ENCODE measurements at regions not wholly inside any gene's neighbourhood (a gene's known extent, or its start where the extent isn't known, plus 50 kb on each side); places are given as distances from the start of the nearest gene placed in this dataset.

DNA sequence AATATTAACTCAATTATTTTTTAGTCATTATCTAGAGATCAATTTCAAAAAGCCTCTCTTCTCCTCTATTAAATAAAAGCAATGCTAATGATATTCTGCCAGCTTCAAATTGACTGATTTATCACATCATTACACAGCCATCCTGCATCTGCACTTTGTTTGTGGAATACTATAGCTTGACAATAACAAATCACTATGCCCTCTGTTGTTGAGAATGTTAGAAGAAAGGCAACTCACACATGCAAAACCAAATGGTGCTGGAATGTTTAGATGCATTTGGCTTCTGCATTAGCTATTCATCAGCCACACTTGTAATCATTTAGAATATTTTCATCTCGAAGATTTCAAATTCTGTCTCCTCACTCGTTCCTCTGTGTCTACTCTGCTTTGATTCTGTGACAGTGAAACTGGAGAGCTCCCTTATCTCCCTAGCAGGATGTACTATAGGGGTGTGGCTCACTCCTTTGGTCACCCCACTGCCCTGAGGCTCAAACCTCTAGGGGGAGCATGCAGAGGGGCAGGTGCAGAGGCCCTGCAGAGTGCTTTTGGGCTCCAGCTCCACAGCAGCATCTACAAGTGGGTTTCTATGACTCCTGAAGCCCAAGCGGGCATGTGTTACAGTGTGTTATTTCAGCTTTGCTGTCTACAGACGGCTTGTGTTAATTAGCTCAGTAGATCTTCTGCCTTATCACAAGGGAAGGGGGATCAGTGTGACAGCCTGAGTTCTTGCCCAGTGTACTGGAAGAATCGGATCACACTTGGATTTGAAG lies 454.1 kb upstream of the BCHE start:
- TF ChIP-seq, protein P1, sequence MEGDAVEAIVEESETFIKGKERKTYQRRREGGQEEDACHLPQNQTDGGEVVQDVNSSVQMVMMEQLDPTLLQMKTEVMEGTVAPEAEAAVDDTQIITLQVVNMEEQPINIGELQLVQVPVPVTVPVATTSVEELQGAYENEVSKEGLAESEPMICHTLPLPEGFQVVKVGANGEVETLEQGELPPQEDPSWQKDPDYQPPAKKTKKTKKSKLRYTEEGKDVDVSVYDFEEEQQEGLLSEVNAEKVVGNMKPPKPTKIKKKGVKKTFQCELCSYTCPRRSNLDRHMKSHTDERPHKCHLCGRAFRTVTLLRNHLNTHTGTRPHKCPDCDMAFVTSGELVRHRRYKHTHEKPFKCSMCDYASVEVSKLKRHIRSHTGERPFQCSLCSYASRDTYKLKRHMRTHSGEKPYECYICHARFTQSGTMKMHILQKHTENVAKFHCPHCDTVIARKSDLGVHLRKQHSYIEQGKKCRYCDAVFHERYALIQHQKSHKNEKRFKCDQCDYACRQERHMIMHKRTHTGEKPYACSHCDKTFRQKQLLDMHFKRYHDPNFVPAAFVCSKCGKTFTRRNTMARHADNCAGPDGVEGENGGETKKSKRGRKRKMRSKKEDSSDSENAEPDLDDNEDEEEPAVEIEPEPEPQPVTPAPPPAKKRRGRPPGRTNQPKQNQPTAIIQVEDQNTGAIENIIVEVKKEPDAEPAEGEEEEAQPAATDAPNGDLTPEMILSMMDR (conservative IDR thresholded peaks at IDR 0.05; ENCODE audit: low read depth): no peak
- POLR2A ChIA-PET (ENCODE audit: low non-redundant PET): no interaction called here
- CTCF ChIA-PET: interaction anchor here (0.5 kb wide), 1 partner anchor 86 kb away, joined by 5 read pairs; no protein-coding TSS in a partner anchor
- H3K27ac ChIP-seq: no peak overlapping the region
- no peak for DNase-seq (ENCODE audit: low spot score)

DNA sequence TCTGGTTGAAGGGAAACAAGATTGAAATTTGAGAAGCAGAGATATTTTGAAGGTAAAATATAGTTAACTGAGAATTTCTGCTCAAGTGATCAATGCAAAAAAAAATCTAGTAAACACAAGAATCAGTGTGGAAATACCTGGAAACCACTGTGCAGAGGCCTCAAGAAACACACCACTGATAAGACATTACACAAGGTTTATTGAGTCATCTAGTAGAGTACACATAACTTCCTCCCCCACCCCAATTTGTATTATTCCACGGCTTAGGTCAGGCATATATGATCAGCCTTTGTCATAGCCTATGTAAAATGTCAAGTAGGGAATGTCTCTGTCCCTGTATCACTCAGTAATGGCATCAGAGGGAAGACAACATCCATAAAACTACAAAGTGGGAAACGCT lies 447.8 kb upstream of the BCHE start:
- TF ChIP-seq, protein P1 (conservative IDR thresholded peaks at IDR 0.05; ENCODE audit: low read depth): no peak
- DNase-seq (ENCODE audit: low spot score): peak; percentile 26
- H3K27ac ChIP-seq: no peak overlapping the region
- ChIA-PET CTCF (interaction anchor here (0.7 kb wide), 1 partner anchor 77 kb away, joined by 3 read pairs; no protein-coding TSS in a partner anchor), POLR2A (ENCODE audit: low non-redundant PET) (no interaction called here)

DNA sequence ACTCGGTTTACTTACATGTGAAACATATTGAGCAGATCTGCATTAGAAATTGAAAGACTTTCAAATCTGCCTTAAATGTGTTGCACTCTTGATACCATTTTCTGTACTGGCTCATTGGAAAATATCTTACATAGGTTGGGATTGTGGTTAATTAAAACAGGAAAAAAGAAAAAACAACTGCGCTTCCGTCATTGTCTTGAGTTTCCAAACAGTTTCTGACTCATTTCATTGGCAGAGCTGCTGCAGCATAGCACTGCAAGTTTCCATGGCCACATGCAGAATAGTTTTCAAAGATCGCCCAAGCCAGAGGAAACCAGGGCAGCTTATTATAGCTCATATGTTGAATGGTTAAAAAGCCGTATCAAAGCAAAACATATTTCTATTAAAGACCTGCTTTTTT lies 446.6 kb upstream of the BCHE start:
- H3K27ac ChIP-seq: no peak overlapping the region
- TF ChIP-seq, protein P1 (conservative IDR thresholded peaks at IDR 0.05; ENCODE audit: low read depth): no peak
- peak; percentile 12 for DNase-seq (ENCODE audit: low spot score)
- CTCF ChIA-PET: interaction anchor here (0.5 to 0.6 kb wide), 2 partner anchors 268 to 1415 kb away, joined by 3 to 4 read pairs; no protein-coding TSS in a partner anchor
- POLR2A ChIA-PET (ENCODE audit: low non-redundant PET): no interaction called here

DNA sequence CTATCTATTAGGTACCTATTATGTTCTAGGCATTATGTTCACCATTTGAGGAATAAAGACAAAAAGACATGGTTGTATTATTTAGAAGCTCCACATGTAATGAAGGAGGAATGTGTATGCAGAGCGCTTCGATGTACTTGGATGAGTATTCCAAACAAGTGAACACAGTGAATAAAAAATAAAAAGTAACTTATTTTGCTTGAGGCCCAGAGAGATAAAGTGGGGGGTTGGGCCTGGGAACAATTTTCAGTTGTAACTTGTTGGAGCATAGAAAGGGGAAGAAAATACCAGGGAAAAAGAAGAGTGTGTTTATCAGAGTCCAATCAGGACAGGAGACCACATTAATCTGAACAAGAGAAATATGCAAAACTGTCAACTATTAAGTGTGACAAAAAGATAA lies 445.7 kb upstream of the BCHE start:
- no peak overlapping the region for H3K27ac ChIP-seq
- ChIA-PET CTCF (no interaction called here), POLR2A (ENCODE audit: low non-redundant PET) (no interaction called here)
- TF ChIP-seq, protein P1 (conservative IDR thresholded peaks at IDR 0.05; ENCODE audit: low read depth): no peak
- no peak for DNase-seq (ENCODE audit: low spot score)

DNA sequence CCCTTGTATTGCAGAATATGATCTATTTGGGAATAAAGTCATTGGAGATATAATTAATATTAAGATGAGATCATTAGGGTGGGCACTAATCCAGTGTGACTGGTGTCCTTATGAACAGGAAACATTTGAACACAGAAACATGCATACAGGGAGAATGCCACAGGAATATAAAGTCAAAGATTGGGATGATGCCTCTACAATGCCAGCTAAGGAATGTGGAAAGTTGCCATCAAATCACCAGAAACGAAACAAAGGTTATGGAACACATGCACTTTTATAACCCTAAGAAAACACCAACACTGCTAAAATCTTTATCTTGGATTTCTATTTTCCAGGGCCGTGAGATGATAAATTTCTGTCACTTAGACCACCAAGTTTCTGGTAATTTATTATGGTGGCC lies 442.4 kb upstream of the BCHE start:
- POLR2A ChIA-PET (ENCODE audit: low non-redundant PET): no interaction called here
- TF ChIP-seq, protein P1 (conservative IDR thresholded peaks at IDR 0.05; ENCODE audit: low read depth): no peak
- CTCF ChIA-PET: no interaction called here
- no peak for DNase-seq (ENCODE audit: low spot score)
- H3K27ac ChIP-seq: no peak overlapping the region

DNA sequence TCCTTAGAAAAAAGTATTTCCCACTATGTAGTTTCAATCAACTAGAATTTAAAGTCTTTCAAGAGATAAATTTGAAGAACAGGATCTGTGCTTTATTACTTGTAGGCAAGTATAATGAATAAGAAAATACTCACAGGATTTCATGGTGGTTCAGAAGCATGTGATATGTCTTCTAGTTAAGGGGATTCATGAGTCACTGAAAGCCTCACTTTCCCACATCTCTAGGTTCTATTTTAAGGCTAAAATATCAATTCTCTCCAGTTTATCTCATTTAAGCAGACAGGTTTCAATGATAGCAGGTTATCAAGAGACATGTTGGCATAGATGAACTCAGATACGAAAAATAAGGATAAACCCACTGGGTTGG lies 437.8 kb upstream of the BCHE start:
- DNase-seq (ENCODE audit: low spot score): no peak
- ChIA-PET CTCF (no interaction called here), POLR2A (ENCODE audit: low non-redundant PET) (no interaction called here)
- no peak overlapping the region for H3K27ac ChIP-seq
- TF ChIP-seq, protein P1 (conservative IDR thresholded peaks at IDR 0.05; ENCODE audit: low read depth): no peak

Data from RWPE1 (cell line).